Heart left ventricle (tissue), 16 donors: ENCODE measurements at regions not wholly inside any gene's neighbourhood (a gene's known extent, or its start where the extent isn't known, plus 50 kb on each side); places are given as distances from the start of the nearest gene placed in this dataset.

Experiments used
- ATAC-seq, 4 donors: fragments of 200-7000 bp; cut with Tn5 transposase; one replicate each; pipeline ENCODE4 v1.9.1; 2020 to 2022; ENCODE audit warnings: moderate library complexity in 4 of 4, mild to moderate bottlenecking in 3 of 4, moderate number of reproducible peaks in 1 of 4
- DNase-seq, 5 donors: peaks; one replicate each; pipeline ENCODE4 v3.0.0-alpha.2; 2020
- H3K27ac ChIP-seq, 12 donors: fragments of 200-600 bp; sonication (generic) in 4 of 12; one replicate each; pipeline versions ENCODE4 v1.5.0 to v1.8.0; 2016 to 2022; ENCODE audit warnings: mild to moderate bottlenecking in 2 of 12
- H3K27me3 ChIP-seq, 9 donors: fragments of 200-600 bp; sonication (generic) in 2 of 9; one replicate each; pipeline versions ENCODE4 v1.5.1 to v1.8.0; 2016 to 2022; ENCODE audit warnings: mild to moderate bottlenecking in 3 of 9
- H3K36me3 ChIP-seq, 9 donors: fragments of 200-600 bp; sonication (generic) in 2 of 9; one replicate each; pipeline versions ENCODE4 v1.5.0 to v1.8.0; 2018 to 2022; ENCODE audit warnings: mild to moderate bottlenecking in 2 of 9
- H3K4me1 ChIP-seq, 12 donors: fragments of 200-600 bp; sonication (generic) in 4 of 12; one replicate each; pipeline versions ENCODE4 v1.5.0 to v1.8.0; 2016 to 2022; ENCODE audit warnings: mild to moderate bottlenecking in 3 of 12
- H3K4me3 ChIP-seq, 12 donors: fragments of 200-600 bp; sonication (generic) in 4 of 12; one replicate each; pipeline versions ENCODE4 v1.5.0 to v1.8.0; 2017 to 2022; ENCODE audit warnings: mild to moderate bottlenecking in 9 of 12, moderate library complexity in 4 of 12
- H3K9me3 ChIP-seq, 12 donors: fragments of 200-600 bp; sonication (generic) in 4 of 12; one replicate each; pipeline versions ENCODE4 v1.5.0 to v1.8.0; 2016 to 2022; ENCODE audit warnings: mild to moderate bottlenecking in 1 of 12
- POLR2A ChIP-seq, 2 donors: fragments of 450-650 bp; IDR thresholded peaks; one replicate each; pipeline ENCODE4 v1.6.1; 2017; ENCODE audit warnings: antibody characterized with exemption in 2 of 2, mild to moderate bottlenecking in 2 of 2, moderate library complexity in 2 of 2
- WGBS, 4 donors: extraction: QIAGEN DNeasy Blood & Tissue Kit in 2 of 4; methylation state at CpG; one replicate each; pipeline versions ENCODE4 v1.1.5 to v1.1.7; 2013 to 2018; 5-methylcytosine and 5-hydroxymethylcytosine counted together
- intact Hi-C, 10 donors: fragments of 100-400 bp; cut with DNase I; formaldehyde crosslinking; loops; one replicate each; pipeline versions ENCODE4 v1.11.1 to v1.14.2; 2022
- TF ChIP-seq, protein P1 (sequence below), 12 donors: fragments of 200-600 bp; sonication (generic) in 4 of 12; IDR thresholded peaks; one replicate each; pipeline versions ENCODE4 v1.5.0 to v1.8.0; 2018 to 2022; ENCODE audit warnings: antibody characterized with exemption in 12 of 12, mild to moderate bottlenecking in 5 of 12
- donor health status: ischemic (EF 13 %, LVEDD 7.1; RV severe dilation, severe dysfunction).
- donor health status: healthy with polysubstance abuse.
- donor health status: DM: no; HTN: yes; CAD: no.
- donor health status: DM: no; HTN: no; CAD: no.
- donor health status: ischemic (EF 25% LVEDD 6.9; RV normal size, moderate dysfunction).
- donor health status: ischemic (EF 25% LVEDD 5.7; RV mildly dilated, moderate dysfunction).
- donor health status: healthy.
- donor health status: DM: yes; HTN: yes; CAD: no.
- donor health status: ischemic (EF 35%, LVEDD 5.7; RV mildly dilated, moderate dysfunction).
- donor health status: nonischemic (EF 11% LVEDD 7.7; RV severe dilation, severe dysfunction).
- donor health status: DM: yes; HTN: yes; CAD: no.
- donor health status: PGD.
- donor health status: ischemic (EF 29% LVEDD 5.4; RV normal size, mild dysfunction).
- donor health status: nonischemic (EF 23%, LVEDD 6.1; RV moderate dilation, normal function).

GRCh38 chr1:101178688-101179491 is 57.9 kb upstream of the S1PR1 start:
- DNase-seq, result no peak
- intact Hi-C loops, result loop anchor here in 1 of 10 donors (5.0 kb wide), 1 partner anchor 58 kb away; the partner anchor contains the start of gene S1PR1

GRCh38 chr1:101178341-101178687 is 58.5 kb upstream of the S1PR1 start:
- 90 to 96% (median 94%) methylated on average over 1 of the region's 1 CpG for WGBS, 4 donors
- Histone ChIP-seq H3K27ac (peak overlapping the region in 1 of 12 donors; percentile 66), H3K4me1 (peaks cover 0 to 30% (median 4%) of the 10 kb centered on the region in 12 donors), H3K27me3 (no peaks in the 10 kb centered on the region), H3K9me3 (no peaks in the 10 kb centered on the region), H3K36me3 (no peaks in the 10 kb centered on the region), H3K4me3 (no peak overlapping the region)
- no peak for ATAC-seq
- no peak for DNase-seq
- TF ChIP-seq POLR2A (IDR thresholded peaks at IDR 0.05), result no peak
- TF ChIP-seq, protein P1, sequence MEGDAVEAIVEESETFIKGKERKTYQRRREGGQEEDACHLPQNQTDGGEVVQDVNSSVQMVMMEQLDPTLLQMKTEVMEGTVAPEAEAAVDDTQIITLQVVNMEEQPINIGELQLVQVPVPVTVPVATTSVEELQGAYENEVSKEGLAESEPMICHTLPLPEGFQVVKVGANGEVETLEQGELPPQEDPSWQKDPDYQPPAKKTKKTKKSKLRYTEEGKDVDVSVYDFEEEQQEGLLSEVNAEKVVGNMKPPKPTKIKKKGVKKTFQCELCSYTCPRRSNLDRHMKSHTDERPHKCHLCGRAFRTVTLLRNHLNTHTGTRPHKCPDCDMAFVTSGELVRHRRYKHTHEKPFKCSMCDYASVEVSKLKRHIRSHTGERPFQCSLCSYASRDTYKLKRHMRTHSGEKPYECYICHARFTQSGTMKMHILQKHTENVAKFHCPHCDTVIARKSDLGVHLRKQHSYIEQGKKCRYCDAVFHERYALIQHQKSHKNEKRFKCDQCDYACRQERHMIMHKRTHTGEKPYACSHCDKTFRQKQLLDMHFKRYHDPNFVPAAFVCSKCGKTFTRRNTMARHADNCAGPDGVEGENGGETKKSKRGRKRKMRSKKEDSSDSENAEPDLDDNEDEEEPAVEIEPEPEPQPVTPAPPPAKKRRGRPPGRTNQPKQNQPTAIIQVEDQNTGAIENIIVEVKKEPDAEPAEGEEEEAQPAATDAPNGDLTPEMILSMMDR (IDR thresholded peaks at IDR 0.05), result no peak
- intact Hi-C loops, result loop anchor here in 1 of 10 donors (5.0 kb wide), 1 partner anchor 59 kb away; the partner anchor contains the start of gene S1PR1

More at GRCh38 chr1:101178688-101179491, 57.9 kb upstream of the S1PR1 start:
- H3K27me3 ChIP-seq, result no peaks in the 10 kb centered on the region
- ATAC-seq, result no peak
- H3K9me3 ChIP-seq, result no peaks in the 10 kb centered on the region
- no peak overlapping the region for H3K4me3 ChIP-seq
- TF ChIP-seq, protein P1 (IDR thresholded peaks at IDR 0.05), result no peak
- no peak for TF ChIP-seq POLR2A (IDR thresholded peaks at IDR 0.05)
- peak overlapping the region in 2 of 12 donors; percentile 1 to 66 for H3K27ac ChIP-seq
- H3K36me3 ChIP-seq, result no peaks in the 10 kb centered on the region
- H3K4me1 ChIP-seq, result peaks cover 0 to 30% (median 5%) of the 10 kb centered on the region in 12 donors
- 71 to 73% (median 72%) methylated on average over 8 of the region's 8 CpGs for WGBS, 4 donors

- DNase-seq, result no peak
- no peaks in the 10 kb centered on the region for H3K9me3 ChIP-seq
- no peaks in the 10 kb centered on the region for H3K36me3 ChIP-seq
- H3K27me3 ChIP-seq, result no peaks in the 10 kb centered on the region
- 53 to 75% (median 62%) methylated on average over 1 of the region's 1 CpG for WGBS, 4 donors
- no peak overlapping the region for H3K4me3 ChIP-seq
- peak overlapping the region in 10 of 12 donors; percentile 33 to 65 (median 48) for H3K27ac ChIP-seq
- peak in 1 of 4 donors; percentile 48 for ATAC-seq
- TF ChIP-seq POLR2A (IDR thresholded peaks at IDR 0.05), result no peak
- TF ChIP-seq, protein P1 (IDR thresholded peaks at IDR 0.05), result no peak
- intact Hi-C loops, result loop anchor here in 1 of 10 donors (5.0 kb wide), 1 partner anchor 61 kb away; the partner anchor contains the start of gene S1PR1
- peaks cover 0 to 21% (median 0%) of the 10 kb centered on the region in 12 donors for H3K4me1 ChIP-seq
Measured at GRCh38 chr1:101175886-101176285, 60.9 kb upstream of the S1PR1 start.

GRCh38 chr1:101175466-101175865 is 61.4 kb upstream of the S1PR1 start:
- no peaks in the 10 kb centered on the region for H3K27me3 ChIP-seq
- no peak for DNase-seq
- H3K36me3 ChIP-seq, result no peaks in the 10 kb centered on the region
- intact Hi-C loops, result loop anchor here in 1 of 10 donors (5.0 kb wide), 1 partner anchor 62 kb away; the partner anchor contains the start of gene S1PR1
- WGBS, 4 donors, result 47 to 56% (median 51%) methylated on average over 3 of the region's 3 CpGs
- no peak for TF ChIP-seq POLR2A (IDR thresholded peaks at IDR 0.05)
- no peak overlapping the region for H3K4me3 ChIP-seq
- ATAC-seq, result peak in 2 of 4 donors; percentile 38 to 39
- peak overlapping the region in 10 of 12 donors; percentile 14 to 65 (median 45) for H3K27ac ChIP-seq
- H3K9me3 ChIP-seq, result no peaks in the 10 kb centered on the region
- peaks cover 0 to 21% (median 0%) of the 10 kb centered on the region in 12 donors for H3K4me1 ChIP-seq
